ENCODE measurements at regions not wholly inside any gene's neighbourhood (a gene's known extent, or its start where the extent isn't known, plus 50 kb on each side); places are given as distances from the start of the nearest gene placed in this dataset.
"Not testable (repeated sequence)": the region's sequence is repeated elsewhere in the genome, so short reads cannot be mapped to it uniquely, and the experiment has no call there.

- Mint-ChIP-seq H3K36me3 (no peaks in the 10 kb centered on the region), H3K9me3 (peaks cover 7 to 21% (median 14%) of the 10 kb centered on the region in 8 donors), H3K4me1 (no peaks in the 10 kb centered on the region), H3K27me3 (no peaks in the 10 kb centered on the region), H3K4me3 (no peak overlapping the region), H3K27ac (no peak overlapping the region)
- ChIA-PET CTCF (ENCODE audit: partially characterized antibody) (no interaction called here), POLR2A (ENCODE audit: partially characterized antibody) (no interaction called here)
- no peaks in the 10 kb centered on the region for H3K9me3 ChIP-seq (ENCODE audit: control insufficient read depth in 1 of 2, low read length in 2 of 2)
- H3K27ac ChIP-seq (ENCODE audit: low read depth, low read length): no peak overlapping the region
- no peaks in the 10 kb centered on the region for H3K36me3 ChIP-seq (ENCODE audit: insufficient read depth, low read length)
- H3K4me1 ChIP-seq (ENCODE audit: insufficient read depth, low read length): no peaks in the 10 kb centered on the region
- no peak for DNase-seq
- no peak overlapping the region for H3K4me3 ChIP-seq (ENCODE audit: low read length in 2 of 2)
- H3K27me3 ChIP-seq (ENCODE audit: insufficient read depth, low read length): no peaks in the 10 kb centered on the region
- intact Hi-C loops (cut with micrococcal nuclease): no loop called here
Observed at GRCh38 chr5:119694284-119694683, 64.9 kb downstream of the FAM170A start.

GRCh38 chr5:119706049-119706448 lies 76.7 kb downstream of the FAM170A start:
- no peak for DNase-seq
- Mint-ChIP-seq H3K27ac (no peak overlapping the region), H3K27me3 (peaks cover 0 to 6% of the 10 kb centered on the region in 2 donors), H3K36me3 (no peaks in the 10 kb centered on the region), H3K4me1 (no peaks in the 10 kb centered on the region), H3K4me3 (no peak overlapping the region), H3K9me3 (peaks cover 0 to 16% (median 5%) of the 10 kb centered on the region in 8 donors)
- no peak overlapping the region for H3K4me3 ChIP-seq (ENCODE audit: low read length in 2 of 2)
- no peaks in the 10 kb centered on the region for H3K27me3 ChIP-seq (ENCODE audit: insufficient read depth, low read length)
- H3K36me3 ChIP-seq (ENCODE audit: insufficient read depth, low read length): no peaks in the 10 kb centered on the region
- ChIA-PET POLR2A (ENCODE audit: partially characterized antibody) (no interaction called here), CTCF (ENCODE audit: partially characterized antibody) (no interaction called here)
- H3K4me1 ChIP-seq (ENCODE audit: insufficient read depth, low read length): no peaks in the 10 kb centered on the region
- H3K9me3 ChIP-seq (ENCODE audit: control insufficient read depth in 1 of 2, low read length in 2 of 2): no peaks in the 10 kb centered on the region
- no peak overlapping the region for H3K27ac ChIP-seq (ENCODE audit: low read depth, low read length)
- intact Hi-C loops (cut with micrococcal nuclease): no loop called here

- Mint-ChIP-seq H3K27ac (no peak overlapping the region), H3K4me3 (no peak overlapping the region), H3K36me3 (no peaks in the 10 kb centered on the region), H3K27me3 (peaks cover 0 to 5% of the 10 kb centered on the region in 2 donors), H3K4me1 (no peaks in the 10 kb centered on the region), H3K9me3 (peaks cover 0 to 9% (median 1%) of the 10 kb centered on the region in 8 donors)
- DNase-seq: no peak
- Histone ChIP-seq H3K4me3 (ENCODE audit: low read length in 2 of 2) (no peak overlapping the region), H3K4me1 (ENCODE audit: insufficient read depth, low read length) (no peaks in the 10 kb centered on the region), H3K27ac (ENCODE audit: low read depth, low read length) (no peak overlapping the region), H3K27me3 (ENCODE audit: insufficient read depth, low read length) (no peaks in the 10 kb centered on the region), H3K9me3 (ENCODE audit: control insufficient read depth in 1 of 2, low read length in 2 of 2) (no peaks in the 10 kb centered on the region), H3K36me3 (ENCODE audit: insufficient read depth, low read length) (no peaks in the 10 kb centered on the region)
- POLR2A ChIA-PET (ENCODE audit: partially characterized antibody): no interaction called here
- intact Hi-C loops (cut with micrococcal nuclease): no loop called here
- CTCF ChIA-PET (ENCODE audit: partially characterized antibody): no interaction called here
Observed at GRCh38 chr5:119708076-119708790, 78.9 kb downstream of the FAM170A start.

- no peaks in the 10 kb centered on the region for H3K27me3 Mint-ChIP-seq
- H3K9me3 ChIP-seq (ENCODE audit: control insufficient read depth in 1 of 2, low read length in 2 of 2): no peaks in the 10 kb centered on the region
- no peak overlapping the region for H3K27ac Mint-ChIP-seq
- CTCF ChIA-PET (ENCODE audit: partially characterized antibody): no interaction called here
- no peak overlapping the region for H3K4me3 Mint-ChIP-seq
- no peaks in the 10 kb centered on the region for H3K4me1 Mint-ChIP-seq
- H3K4me1 ChIP-seq (ENCODE audit: insufficient read depth, low read length): no peaks in the 10 kb centered on the region
- H3K36me3 Mint-ChIP-seq: no peaks in the 10 kb centered on the region
- H3K27me3 ChIP-seq (ENCODE audit: insufficient read depth, low read length): no peaks in the 10 kb centered on the region
- intact Hi-C loops (cut with micrococcal nuclease): no loop called here
- peaks cover 4 to 20% (median 15%) of the 10 kb centered on the region in 8 donors for H3K9me3 Mint-ChIP-seq
- DNase-seq: no peak
- no peak overlapping the region for H3K27ac ChIP-seq (ENCODE audit: low read depth, low read length)
- POLR2A ChIA-PET (ENCODE audit: partially characterized antibody): no interaction called here
- H3K36me3 ChIP-seq (ENCODE audit: insufficient read depth, low read length): no peaks in the 10 kb centered on the region
- no peak overlapping the region for H3K4me3 ChIP-seq (ENCODE audit: low read length in 2 of 2)
Observed at GRCh38 chr5:119721775-119722174, 92.4 kb downstream of the FAM170A start.

- H3K9me3 ChIP-seq (ENCODE audit: control insufficient read depth in 1 of 2, low read length in 2 of 2); H3K27ac Mint-ChIP-seq; H3K4me3 ChIP-seq (ENCODE audit: low read length in 2 of 2); H3K4me1 Mint-ChIP-seq; H3K27ac ChIP-seq (ENCODE audit: low read depth, low read length); H3K27me3 ChIP-seq (ENCODE audit: insufficient read depth, low read length); H3K36me3 Mint-ChIP-seq; DNase-seq; H3K27me3 Mint-ChIP-seq; H3K4me1 ChIP-seq (ENCODE audit: insufficient read depth, low read length); H3K36me3 ChIP-seq (ENCODE audit: insufficient read depth, low read length); intact Hi-C loops (cut with micrococcal nuclease); CTCF ChIA-PET (ENCODE audit: partially characterized antibody); POLR2A ChIA-PET (ENCODE audit: partially characterized antibody); H3K4me3 Mint-ChIP-seq: not testable (repeated sequence)
- peaks cover 4 to 29% (median 18%) of the 10 kb centered on the region in 8 donors for H3K9me3 Mint-ChIP-seq
Observed at GRCh38 chr5:119725291-119725690, 95.9 kb downstream of the FAM170A start.

- H3K36me3 Mint-ChIP-seq: no peaks in the 10 kb centered on the region
- no peaks in the 10 kb centered on the region for H3K4me1 ChIP-seq (ENCODE audit: insufficient read depth, low read length)
- H3K4me1 Mint-ChIP-seq: no peaks in the 10 kb centered on the region
- H3K27ac ChIP-seq (ENCODE audit: low read depth, low read length): no peak overlapping the region
- peaks cover 4 to 29% (median 18%) of the 10 kb centered on the region in 8 donors for H3K9me3 Mint-ChIP-seq
- H3K27ac Mint-ChIP-seq: no peak overlapping the region
- no peaks in the 10 kb centered on the region for H3K9me3 ChIP-seq (ENCODE audit: control insufficient read depth in 1 of 2, low read length in 2 of 2)
- no peak for DNase-seq
- no peak overlapping the region for H3K4me3 ChIP-seq (ENCODE audit: low read length in 2 of 2)
- no peaks in the 10 kb centered on the region for H3K36me3 ChIP-seq (ENCODE audit: insufficient read depth, low read length)
- H3K27me3 ChIP-seq (ENCODE audit: insufficient read depth, low read length): no peaks in the 10 kb centered on the region
- H3K4me3 Mint-ChIP-seq: no peak overlapping the region
- H3K27me3 Mint-ChIP-seq: peaks cover 0 to 1% of the 10 kb centered on the region in 2 donors
- intact Hi-C loops (cut with micrococcal nuclease): no loop called here
- ChIA-PET CTCF (ENCODE audit: partially characterized antibody) (no interaction called here), POLR2A (ENCODE audit: partially characterized antibody) (no interaction called here)
Observed at GRCh38 chr5:119726544-119726943, 97.2 kb downstream of the FAM170A start.

GRCh38 chr5:119740225-119740624 lies 110.9 kb downstream of the FAM170A start:
- no peak overlapping the region for H3K27ac Mint-ChIP-seq
- POLR2A ChIA-PET (ENCODE audit: partially characterized antibody): no interaction called here
- intact Hi-C loops (cut with micrococcal nuclease): no loop called here
- no peaks in the 10 kb centered on the region for H3K36me3 ChIP-seq (ENCODE audit: insufficient read depth, low read length)
- H3K9me3 ChIP-seq (ENCODE audit: control insufficient read depth in 1 of 2, low read length in 2 of 2): no peaks in the 10 kb centered on the region
- H3K36me3 Mint-ChIP-seq: no peaks in the 10 kb centered on the region
- no peak for DNase-seq
- peaks cover 3 to 5% of the 10 kb centered on the region in 2 donors for H3K27me3 Mint-ChIP-seq
- no peak overlapping the region for H3K4me3 Mint-ChIP-seq
- CTCF ChIA-PET (ENCODE audit: partially characterized antibody): no interaction called here
- no peaks in the 10 kb centered on the region for H3K27me3 ChIP-seq (ENCODE audit: insufficient read depth, low read length)
- H3K9me3 Mint-ChIP-seq: no peaks in the 10 kb centered on the region
- no peaks in the 10 kb centered on the region for H3K4me1 ChIP-seq (ENCODE audit: insufficient read depth, low read length)
- H3K27ac ChIP-seq (ENCODE audit: low read depth, low read length): no peak overlapping the region
- no peaks in the 10 kb centered on the region for H3K4me1 Mint-ChIP-seq
- no peak overlapping the region for H3K4me3 ChIP-seq (ENCODE audit: low read length in 2 of 2)

GRCh38 chr5:119741691-119742090 lies 112.3 kb downstream of the FAM170A start:
- no peak overlapping the region for H3K4me3 Mint-ChIP-seq
- DNase-seq: no peak
- no peaks in the 10 kb centered on the region for H3K36me3 Mint-ChIP-seq
- Histone ChIP-seq H3K27ac (ENCODE audit: low read depth, low read length) (no peak overlapping the region), H3K27me3 (ENCODE audit: insufficient read depth, low read length) (no peaks in the 10 kb centered on the region), H3K4me3 (ENCODE audit: low read length in 2 of 2) (no peak overlapping the region), H3K4me1 (ENCODE audit: insufficient read depth, low read length) (no peaks in the 10 kb centered on the region), H3K9me3 (ENCODE audit: control insufficient read depth in 1 of 2, low read length in 2 of 2) (no peaks in the 10 kb centered on the region), H3K36me3 (ENCODE audit: insufficient read depth, low read length) (no peaks in the 10 kb centered on the region)
- POLR2A ChIA-PET (ENCODE audit: partially characterized antibody): no interaction called here
- intact Hi-C loops (cut with micrococcal nuclease): no loop called here
- CTCF ChIA-PET (ENCODE audit: partially characterized antibody): no interaction called here
- no peak overlapping the region for H3K27ac Mint-ChIP-seq
- no peaks in the 10 kb centered on the region for H3K9me3 Mint-ChIP-seq
- H3K27me3 Mint-ChIP-seq: peaks cover 3 to 5% of the 10 kb centered on the region in 2 donors
- H3K4me1 Mint-ChIP-seq: no peaks in the 10 kb centered on the region
